Muscle of back (tissue), 3 donors: ENCODE measurements at regions not wholly inside any gene's neighbourhood (a gene's known extent, or its start where the extent isn't known, plus 50 kb on each side); places are given as distances from the start of the nearest gene placed in this dataset.
A peak's percentile ranks its signal among the peaks of the same experiment; 100 is the strongest.
"Not testable (repeated sequence)": the region's sequence is repeated elsewhere in the genome, so short reads cannot be mapped to it uniquely, and the experiment has no call there.

ENCODE experiments used
- DNase-seq, 3 donors: peaks; one replicate each; pipeline versions ENCODE4 v3.0.0 to v3.0.0-alpha.2; 2013

DNA sequence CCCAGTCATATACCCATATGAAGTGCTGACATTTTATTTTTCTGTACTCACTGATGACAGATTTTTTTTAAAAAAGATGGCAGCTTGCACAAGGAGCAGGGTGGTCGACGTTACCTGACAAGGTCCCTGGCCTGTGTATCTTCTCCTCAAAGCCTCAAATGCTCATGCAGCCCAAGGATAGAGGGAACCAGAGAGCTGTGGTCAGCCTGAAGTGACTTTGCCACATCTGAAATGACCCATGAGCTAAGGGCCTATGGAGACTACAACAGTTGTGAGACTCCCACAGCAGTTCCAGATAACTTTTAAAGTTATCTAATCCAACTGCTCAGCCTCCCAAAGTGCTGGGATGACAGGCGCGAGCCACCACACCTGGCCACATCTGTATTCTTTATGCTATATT is 131.1 kb downstream of the GLUL start:
- no peak for DNase-seq

DNA sequence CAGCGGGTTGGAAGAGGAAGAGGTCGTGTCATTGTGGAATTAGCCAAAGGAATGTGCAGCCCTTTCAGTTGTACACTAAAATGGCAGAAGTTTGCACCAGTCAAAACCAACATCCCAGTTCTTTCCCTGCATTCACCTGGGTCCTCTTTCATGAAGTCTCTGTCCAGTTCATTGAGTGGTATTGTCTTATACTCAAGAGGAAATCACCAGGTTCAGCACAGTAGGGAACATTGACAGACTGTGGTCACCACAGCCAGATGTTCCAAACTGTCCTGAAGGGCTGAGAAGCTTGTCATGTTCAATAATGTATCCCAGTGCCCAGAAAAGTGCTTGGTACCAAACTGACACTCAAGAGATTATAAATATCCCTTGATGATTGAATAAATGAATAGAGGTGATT is 131.6 kb downstream of the GLUL start:
- no peak for DNase-seq

DNA sequence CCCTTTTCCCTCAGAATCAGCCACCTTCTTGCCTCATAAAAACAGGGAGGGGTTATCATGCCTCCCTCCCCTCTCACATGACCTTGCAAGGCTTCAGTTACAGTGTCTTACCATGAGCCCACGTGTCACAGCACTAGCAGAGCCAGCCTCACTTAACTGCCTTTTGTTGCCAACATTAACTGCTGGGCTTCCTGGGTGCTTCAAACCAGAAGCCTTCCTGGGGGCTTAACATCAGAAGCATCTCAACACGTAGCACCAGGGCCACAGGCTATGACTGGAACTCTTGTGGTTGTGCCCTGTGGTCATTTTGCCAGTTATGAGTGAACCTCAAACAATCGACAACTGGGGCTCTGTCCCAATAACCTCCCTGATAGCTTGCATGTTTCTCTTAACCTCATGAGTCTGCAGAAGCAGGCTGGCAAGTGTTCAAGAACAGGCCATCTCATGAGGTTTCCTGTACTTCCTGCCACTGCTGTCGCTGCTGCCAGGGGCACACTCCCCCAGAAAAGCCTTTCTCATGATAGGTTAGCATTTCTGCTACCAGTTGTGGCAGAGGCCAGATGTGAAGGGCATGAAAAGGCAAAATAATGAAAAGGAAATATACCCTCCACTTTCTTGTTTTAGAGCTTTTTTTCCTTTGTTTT is 132.2 kb downstream of the GLUL start:
- peak in 1 of 3 donors; percentile 38 for DNase-seq

DNA sequence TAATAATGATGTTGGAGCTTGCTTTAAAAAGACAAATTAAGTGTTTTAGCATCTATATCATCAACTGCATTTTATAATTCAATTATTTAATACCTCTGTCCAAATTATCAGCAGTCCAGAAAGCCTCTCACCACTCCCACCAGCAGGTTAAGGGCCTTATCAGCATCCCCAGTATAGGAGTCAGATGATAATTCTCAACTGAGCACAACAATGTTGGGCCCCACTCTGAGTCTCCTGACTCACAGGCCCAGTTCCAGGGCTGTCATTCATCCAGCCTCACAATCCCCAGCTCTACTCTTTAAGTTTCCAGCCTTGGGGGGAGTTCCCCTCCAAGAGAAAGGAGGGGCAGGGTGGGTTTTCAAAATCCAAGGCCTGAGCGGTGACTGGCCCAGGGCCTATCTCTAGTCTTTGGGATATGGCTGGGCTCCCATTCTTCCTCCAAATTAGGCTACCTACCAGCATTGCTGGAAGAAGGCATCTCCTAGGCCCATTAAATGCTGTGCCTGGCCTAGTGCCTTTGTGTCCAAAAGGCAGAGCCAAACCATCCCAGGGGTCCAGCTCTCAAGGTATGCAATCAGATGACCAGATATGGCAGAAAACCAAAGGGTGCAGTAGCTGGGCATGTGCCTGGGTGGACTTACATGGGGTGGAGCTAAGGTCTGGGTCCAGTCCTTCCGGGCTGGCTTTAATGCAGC is 134.1 kb downstream of the GLUL start:
- DNase-seq: no peak

DNA sequence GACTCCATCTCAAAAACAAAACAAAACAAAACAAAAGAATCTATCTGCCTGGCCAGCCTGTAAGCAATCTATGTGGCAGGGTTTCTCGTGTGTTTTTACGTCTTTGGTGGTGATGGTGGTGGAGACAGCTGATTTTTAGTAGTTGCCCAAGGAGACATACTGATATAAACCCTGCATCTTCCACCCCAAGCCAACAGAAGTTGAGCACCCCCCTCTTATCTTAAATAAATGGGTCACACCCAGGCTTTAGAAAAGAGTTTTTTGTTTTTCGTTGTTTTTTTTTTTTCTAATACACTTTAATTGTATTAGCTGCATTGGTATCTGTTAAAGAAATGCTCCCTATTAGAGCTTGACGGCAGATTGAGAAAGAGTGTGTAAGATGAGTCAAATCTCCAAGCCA is 134.7 kb downstream of the GLUL start:
- DNase-seq: no peak

DNA sequence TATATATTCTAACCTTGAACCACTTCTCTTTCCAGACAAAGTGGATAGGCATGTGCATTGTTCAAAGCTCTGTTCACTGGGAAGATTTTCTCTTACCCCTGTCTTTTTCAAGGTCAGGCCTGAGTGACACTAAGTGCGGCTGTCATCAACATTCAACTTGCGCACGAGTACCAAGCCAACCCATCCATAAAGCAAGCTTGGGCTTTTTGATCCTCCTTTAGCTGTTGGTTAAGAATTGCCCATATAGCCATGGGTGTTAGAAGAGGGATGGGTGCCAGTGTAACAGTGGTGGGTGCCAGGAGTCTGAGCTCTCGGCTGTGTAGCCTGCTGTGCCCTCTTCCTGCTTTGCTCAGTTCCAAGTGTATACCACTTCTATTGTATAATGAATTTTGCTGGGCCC is 136.1 kb downstream of the GLUL start:
- no peak for DNase-seq

DNA sequence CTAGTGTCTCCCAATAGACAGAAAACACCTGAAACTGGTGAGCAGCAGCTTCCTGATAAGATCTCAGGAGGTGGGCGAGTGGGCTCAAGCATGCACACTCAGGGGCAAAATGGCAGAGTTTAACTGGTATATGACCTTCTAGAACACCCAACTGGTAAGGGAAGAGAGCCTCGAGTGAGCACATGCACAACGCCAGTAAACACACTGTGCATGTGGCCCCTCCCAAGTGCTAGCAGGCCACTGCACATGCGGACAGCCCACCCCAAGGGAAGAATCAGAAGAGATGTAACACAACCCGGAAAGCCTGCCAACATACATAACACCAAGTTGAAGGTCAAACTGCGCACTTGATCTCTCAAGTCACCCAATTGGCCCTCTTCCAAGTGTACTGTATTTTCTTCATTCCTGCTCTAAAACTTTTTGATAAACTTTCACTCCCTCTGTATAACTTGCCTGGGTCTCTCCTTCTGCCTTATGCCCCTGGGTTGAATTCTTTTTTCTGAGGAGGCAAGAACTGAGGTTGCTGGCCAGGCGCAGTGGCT is 138.2 kb downstream of the GLUL start:
- DNase-seq: no peak

DNA sequence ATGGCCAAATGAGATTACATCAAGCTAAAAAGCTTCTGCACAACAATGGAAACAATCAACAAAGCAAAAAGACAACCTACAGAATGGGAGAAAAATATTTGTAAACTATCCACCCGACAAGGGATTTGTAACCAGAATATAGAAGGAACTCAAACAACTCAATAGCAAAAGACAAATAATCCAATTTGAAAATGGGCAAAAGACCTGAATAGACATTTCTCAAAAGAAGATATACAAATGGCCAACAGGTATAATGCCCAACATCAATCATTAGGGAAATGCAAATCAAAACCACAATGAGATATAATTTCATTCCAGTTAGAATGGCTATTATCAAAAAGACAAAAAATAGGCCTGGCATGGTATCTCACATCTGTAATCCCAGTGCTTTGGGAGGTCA is 140.0 kb downstream of the GLUL start:
- no peak for DNase-seq

DNA sequence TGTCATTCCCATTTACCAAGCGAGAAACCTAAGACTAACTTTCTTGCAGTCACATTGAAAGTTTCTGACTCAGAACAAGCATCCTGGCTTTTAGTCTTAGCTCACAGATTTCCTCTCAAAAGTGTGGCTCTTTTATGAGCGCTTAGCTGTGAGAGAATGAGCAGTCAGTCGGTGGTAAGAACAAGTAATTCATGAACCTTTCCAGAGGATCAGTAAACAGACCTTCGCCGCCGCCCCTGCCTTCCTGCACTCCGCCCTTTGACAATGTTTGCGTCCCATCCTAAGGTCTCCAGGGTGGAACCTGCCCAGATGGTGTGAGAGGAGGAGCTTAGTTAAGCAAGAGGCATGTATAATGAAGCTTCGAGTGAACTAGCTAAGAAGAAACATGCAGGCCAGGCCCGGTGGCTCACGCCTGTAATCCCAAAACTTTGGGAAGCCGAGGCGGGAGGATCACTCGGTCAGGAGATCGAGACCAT is 142.4 kb downstream of the GLUL start:
- no peak for DNase-seq

DNA sequence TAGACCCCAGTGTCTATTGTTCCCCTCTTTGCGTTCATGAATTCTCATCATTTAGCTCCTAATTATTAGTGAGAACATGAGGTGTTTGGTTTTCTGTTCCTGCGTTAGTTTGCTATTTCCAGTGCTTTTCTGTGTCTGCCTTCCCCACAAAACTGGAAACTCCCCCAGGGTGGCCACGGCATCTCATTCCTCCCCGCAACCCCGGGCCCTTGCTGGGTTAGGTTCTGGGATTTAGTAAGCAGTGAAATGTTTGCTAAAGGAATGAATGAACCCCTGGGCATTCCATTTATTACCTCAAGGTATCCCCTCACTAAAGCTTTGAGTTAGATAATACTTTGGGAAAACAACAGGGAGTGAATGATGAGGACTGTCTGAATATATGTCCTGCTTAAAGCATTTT is 142.9 kb downstream of the GLUL start:
- no peak for DNase-seq

DNA sequence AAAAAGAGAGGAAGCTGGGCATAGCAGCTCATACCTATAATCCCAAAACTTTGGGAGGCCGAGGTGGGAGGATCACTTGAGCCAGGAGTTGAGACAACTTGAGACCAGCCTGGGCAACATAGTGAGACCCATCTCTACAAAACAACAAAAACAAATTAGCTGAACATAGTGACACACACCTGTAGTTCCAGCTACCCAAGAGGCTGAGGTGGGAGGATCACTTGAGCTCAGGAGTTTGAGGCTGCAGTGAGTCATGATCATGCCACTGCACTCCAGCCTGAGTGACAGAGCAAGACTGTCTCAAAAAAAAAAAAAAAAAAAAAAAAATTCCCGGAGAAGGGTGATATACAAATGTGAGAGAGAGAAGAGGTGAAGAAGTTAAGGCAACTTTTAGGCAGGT is 143.8 kb downstream of the GLUL start:
- DNase-seq: not testable (repeated sequence)

DNA sequence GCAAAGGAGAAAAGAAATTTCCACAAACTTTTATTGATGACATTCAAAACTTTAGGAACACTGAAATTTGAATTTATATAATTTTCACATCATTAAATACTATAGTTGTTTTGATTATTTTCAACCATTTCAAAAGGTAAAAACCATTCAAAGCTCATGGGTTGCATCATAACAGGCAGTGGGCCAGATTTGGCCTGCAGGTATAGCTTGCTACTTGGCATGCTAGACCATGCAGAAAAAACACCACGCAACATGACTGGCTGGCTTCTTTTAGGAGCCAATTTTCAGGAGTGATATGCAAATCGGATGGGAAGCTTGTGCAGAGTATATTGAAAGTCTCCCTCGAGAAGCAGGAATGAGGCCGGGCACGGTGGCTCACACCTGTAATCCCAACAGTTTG is 144.8 kb downstream of the GLUL start:
- no peak for DNase-seq

DNA sequence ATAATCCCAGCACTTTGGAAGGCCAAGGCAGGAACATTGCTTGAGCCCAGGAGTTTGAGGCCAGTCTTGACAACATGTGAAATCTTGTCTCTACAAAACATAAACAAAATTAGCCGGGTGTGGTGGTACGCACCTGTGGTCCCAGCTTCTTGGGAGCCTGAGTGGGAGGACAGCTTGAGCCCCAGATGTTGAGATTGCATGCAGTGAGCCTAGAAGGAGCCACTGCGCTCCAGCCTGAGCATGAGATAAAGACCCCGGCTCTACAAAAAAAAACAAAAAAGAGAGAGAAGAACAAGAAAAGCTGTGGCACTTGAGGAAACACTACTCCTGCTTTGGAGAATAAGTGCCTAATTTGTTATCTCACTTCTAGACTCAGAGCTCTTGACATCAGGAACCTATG is 146.6 kb downstream of the GLUL start:
- no peak for DNase-seq

DNA sequence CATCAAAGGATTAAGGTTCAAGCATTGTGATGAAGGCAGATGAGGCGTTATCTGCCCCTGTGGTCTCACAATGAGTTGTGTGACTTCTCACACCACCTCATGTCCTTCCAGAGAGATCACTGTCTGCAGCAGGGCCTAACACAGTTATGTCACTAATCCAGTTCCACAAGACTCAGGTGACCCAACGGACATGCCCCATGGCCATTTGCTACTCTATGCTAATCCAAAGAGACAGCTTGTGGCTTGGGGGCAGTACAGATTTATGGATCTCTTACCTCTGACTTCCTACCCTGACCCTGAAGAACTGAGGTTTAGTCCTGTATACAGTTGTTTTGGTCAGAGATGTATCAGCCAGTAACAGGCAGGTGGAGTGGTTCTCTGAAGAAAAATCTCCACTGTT is 147.1 kb downstream of the GLUL start:
- DNase-seq: no peak

DNA sequence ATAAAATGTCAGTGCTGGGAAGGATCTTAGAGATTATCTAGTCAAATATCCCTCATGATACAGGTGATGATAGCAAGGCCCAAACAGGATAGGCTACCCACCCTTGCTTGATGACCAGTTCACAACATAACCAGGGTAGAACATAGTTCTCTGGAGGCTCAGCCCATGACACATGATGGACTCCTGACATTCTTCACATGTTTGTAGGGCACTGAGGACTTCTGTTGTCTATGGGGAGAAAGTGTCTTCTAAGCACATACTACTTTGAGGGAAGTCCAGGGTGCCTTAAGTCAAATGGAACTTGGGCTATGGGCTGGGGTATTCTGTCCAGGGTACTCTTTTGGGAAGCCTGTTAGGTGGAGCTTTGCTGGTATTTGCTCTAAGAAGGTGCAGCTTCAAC is 148.9 kb downstream of the GLUL start:
- DNase-seq: no peak

DNA sequence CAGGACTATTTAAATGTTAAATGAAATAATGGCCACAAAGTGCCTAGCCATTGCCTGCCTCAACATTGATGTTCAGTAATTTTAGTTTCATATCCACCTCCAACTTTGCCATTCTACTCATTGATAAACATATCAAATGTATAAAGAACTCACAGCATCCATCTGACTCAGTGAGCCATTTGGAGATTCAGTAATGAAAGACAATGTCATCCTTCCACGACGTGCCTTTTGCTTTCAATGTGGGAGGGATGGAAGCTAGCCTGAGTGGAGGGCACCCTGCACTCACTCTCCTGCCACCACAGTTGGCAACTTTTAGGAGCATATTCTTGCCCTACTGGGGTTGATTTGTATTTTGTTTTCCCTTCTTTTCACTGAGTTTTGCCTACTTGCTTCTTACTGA is 151.5 kb downstream of the GLUL start:
- DNase-seq: no peak

DNA sequence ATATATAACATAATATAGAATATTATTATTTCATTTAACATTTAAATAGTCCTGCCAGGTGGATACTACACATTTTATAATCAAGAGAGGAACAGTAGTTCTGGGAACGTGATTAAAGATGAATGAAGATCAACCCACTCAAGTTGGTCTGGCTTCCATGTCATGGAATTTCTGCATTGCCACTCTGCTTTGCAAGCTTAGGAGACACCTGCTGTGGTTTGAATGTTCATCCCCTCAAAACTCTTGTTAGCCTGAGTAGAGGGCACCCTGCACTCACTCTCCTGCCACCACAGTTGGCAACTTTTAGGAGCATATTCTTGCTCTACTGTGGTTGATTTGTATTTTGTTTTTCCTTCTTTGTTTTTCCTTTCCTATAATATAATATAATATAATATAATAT is 153.2 kb downstream of the GLUL start:
- DNase-seq: no peak

DNA sequence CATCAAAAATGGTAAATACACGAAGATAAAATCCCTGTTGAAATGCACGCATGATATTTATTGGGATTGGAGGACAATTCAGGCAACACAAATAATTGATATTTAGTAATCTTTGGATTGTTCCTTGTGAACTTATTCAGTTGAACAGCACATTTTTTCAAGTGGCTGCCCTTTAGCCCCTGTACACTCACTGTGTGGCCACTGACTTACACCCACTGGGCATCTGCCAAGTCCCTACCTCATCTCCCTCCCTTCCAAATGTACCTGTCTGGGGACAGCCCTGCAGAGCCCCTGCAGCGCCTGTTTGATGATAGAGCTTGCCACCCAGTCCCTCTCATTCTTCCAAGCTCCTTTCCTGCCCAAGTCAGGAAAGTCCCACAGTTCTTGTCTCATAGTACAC is 154.3 kb downstream of the GLUL start:
- DNase-seq: no peak

DNA sequence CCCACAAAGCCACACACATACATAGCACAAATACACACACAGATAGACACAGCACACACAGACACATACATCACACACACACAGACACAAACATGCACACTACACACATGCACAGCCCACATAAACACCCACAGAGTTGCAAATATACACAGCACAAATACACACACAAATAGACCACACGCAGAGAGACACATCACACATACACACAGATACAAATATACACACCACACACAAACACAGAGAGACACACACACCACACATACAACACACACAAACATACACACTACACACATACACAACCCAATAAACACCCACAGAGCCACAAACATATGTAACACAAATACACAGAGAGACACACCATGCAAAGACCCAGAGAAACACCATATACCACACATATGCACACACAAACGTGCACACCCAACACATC is 154.9 kb downstream of the GLUL start:
- DNase-seq: no peak

DNA sequence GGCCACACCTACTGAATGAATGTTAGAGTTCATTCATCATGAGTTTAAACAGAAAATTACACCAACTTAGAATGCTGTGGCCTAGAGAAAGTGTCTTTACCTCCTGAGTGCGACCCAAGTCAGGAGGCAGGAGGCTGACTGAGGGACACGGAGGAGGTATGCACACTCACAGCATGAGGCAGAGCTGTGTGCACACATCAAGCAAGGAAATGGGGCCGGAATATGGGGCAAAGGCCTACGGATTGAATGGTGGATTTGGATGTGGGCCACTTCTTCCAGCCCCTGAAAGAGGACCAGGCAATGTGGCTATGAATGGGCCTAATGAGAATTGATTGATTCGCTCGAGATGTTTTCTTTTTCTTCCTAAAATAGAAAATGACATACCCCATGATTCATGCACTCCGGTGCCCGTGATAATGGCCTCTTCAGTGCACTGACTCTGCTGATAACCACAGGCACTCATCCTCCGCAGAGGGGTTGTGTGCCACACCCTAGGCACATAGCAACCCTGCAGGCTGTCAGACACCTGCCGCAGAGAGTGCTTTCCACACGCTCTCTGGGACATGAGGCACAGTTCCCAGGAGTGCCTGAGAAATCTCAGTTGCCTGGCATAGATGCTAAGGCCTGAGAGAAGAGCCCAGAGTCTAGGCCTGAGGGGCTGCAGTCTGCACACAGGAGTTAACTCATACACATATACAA is 155.5 kb downstream of the GLUL start:
- DNase-seq: no peak

DNA sequence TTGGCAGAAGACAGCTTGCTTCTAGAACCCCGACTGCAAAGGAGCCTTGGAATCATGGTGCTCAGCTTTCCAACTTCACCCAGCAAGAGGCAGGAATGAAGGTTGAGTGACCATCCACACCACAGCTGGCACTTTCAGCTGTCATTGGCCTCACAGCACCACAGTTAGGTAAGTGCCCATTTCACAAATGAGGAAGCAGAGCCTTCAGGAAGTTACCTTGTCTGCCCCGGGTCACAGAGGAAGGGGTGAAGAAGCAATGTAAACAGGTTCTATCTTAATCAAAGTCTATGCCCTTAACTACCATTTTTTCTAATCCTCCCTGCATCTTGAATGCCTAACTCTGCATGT is 156.0 kb downstream of the GLUL start:
- no peak for DNase-seq

DNA sequence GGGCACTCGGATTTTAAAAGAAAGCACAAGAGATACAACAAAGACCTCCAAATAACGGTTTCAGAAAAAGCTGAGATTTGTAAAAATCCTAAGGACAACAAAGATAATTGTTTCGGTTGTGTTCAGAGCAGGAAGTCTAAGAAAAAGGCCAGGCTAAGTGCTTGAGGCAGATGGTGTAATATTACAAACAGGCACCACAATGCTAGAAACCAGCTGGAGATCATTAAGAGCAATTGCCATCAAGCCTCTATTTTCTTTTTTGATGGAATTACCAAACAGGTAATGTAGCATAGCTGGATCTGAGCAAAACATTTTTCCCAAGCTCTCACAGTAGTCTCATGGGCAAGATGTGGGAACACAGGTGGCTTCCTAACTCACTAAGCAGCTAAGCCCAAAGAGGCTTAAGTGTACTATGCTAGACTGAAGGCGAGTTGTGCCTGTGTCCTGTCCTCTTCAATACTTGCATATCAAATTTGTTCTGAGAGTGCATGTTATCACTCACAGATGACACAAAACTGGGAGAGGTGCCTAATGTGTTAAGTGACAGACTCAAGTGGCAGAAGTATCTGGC is 161.6 kb downstream of the GLUL start:
- DNase-seq: peak; percentile 46 to 68 (median 57)

DNA sequence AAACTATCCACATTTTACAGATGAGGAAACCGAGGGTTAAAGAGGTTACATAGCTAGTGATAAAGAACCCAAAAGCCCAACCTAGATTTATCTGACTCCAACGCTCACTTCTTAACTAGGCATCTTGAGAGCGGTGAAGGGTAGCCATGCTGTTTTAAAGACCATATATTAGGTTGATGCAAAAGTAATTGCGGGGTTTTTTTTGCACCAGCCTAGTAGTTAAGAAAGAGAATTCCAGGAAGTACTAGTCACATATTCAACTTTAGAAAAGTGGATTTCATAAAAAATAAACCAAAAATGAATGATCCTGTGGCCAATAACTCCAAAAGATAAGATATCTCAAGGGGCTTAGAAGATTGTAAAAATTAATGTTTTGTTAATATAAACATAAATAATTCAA is 162.1 kb downstream of the GLUL start:
- DNase-seq: no peak
